Epithelial cell of proximal tubule (primary cell): ENCODE measurements at regions not wholly inside any gene's neighbourhood (a gene's known extent, or its start where the extent isn't known, plus 50 kb on each side); places are given as distances from the start of the nearest gene placed in this dataset.
"Not testable (repeated sequence)": the region's sequence is repeated elsewhere in the genome, so short reads cannot be mapped to it uniquely, and the experiment has no call there.

Experiments
- DNase-seq: peaks from one replicate; pipeline ENCODE4 v3.0.0-alpha.2; 2011; ENCODE audit warnings: low read depth
- H3K4me3 ChIP-seq: 2 replicates; pipeline ENCODE4 v1.5.1; 2011; ENCODE audit warnings: low read depth, mild to moderate bottlenecking, low read length
- TF ChIP-seq, protein P1 (sequence below): conservative IDR thresholded peaks from 2 replicates; pipeline ENCODE4 v1.5.1; 2012; ENCODE audit warnings: low read depth, mild to moderate bottlenecking, low read length

- TF ChIP-seq, protein P1, sequence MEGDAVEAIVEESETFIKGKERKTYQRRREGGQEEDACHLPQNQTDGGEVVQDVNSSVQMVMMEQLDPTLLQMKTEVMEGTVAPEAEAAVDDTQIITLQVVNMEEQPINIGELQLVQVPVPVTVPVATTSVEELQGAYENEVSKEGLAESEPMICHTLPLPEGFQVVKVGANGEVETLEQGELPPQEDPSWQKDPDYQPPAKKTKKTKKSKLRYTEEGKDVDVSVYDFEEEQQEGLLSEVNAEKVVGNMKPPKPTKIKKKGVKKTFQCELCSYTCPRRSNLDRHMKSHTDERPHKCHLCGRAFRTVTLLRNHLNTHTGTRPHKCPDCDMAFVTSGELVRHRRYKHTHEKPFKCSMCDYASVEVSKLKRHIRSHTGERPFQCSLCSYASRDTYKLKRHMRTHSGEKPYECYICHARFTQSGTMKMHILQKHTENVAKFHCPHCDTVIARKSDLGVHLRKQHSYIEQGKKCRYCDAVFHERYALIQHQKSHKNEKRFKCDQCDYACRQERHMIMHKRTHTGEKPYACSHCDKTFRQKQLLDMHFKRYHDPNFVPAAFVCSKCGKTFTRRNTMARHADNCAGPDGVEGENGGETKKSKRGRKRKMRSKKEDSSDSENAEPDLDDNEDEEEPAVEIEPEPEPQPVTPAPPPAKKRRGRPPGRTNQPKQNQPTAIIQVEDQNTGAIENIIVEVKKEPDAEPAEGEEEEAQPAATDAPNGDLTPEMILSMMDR, result no peak
- H3K4me3 ChIP-seq, result no peak overlapping the region
- no peak for DNase-seq
Measured at GRCh38 chr11:90601261-90601660, 378.4 kb upstream of the CHORDC1 start.

- no peak for DNase-seq
- H3K4me3 ChIP-seq, result no peak overlapping the region
- TF ChIP-seq, protein P1, result no peak
Measured at GRCh38 chr11:90594658-90595057, 371.8 kb upstream of the CHORDC1 start.

DNA sequence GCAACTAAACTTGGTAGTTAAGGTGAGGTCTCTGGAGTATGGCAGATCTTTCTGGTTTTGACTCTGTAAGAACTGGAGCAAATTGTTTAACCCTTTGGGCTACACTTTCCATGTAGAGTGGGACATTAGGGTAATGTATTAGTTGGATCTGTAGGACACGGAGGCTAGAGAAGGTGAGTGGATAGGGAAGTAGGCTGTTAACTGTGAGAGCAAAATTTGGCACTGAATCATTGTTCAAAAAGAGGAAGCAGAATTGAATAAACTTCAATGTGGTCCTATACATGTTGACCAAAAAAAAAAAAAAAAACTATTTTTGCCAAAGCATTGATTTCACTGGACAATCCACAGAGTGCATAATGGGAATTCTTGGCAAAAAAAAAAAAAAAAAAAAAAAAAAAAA, 370.2 kb upstream of the CHORDC1 start:
- TF ChIP-seq, protein P1, result no peak
- no peak overlapping the region for H3K4me3 ChIP-seq
- no peak for DNase-seq

DNA sequence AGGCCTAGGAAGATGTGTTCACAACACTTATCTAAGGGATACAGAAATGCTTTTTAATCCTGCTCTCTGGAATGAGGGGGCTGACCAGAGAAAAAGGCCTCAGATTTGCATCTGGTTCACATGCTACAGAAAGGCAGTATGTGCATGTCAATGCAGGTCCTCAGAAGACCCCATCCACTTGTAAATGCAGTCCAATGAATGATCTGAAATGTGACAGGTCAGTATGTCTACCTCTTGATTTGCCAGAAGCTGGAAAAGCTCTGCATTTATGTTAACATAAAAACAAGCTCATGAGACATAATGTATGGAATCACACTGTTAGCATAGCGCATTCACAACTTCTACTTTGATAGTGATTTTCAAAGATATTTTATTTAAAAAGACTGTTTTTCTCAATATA, 367.4 kb upstream of the CHORDC1 start:
- H3K4me3 ChIP-seq, result no peak overlapping the region
- DNase-seq, result no peak
- TF ChIP-seq, protein P1, result no peak

DNA sequence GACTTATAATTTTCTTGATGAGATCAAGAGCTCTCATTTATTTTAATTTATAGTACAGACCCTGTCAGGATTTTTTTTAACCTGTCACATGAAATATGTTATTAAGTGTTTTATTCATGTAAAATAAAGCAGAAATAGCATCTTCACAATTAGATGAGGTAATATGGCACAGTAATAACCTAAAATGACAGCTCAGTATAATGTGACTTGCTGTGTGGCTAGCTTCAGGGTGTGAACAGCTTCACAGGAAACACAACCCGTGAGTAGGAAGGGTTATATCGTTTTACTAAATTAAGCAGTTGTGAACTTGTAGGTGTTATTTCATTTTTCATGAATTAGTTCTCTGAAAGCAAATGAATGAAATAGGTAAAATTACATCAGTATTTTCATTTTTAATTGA, 366.9 kb upstream of the CHORDC1 start:
- DNase-seq, result no peak
- TF ChIP-seq, protein P1, result no peak
- H3K4me3 ChIP-seq, result no peak overlapping the region

GRCh38 chr11:90587896-90588295, 365.0 kb upstream of the CHORDC1 start:
- TF ChIP-seq, protein P1, result no peak
- no peak for DNase-seq
- H3K4me3 ChIP-seq, result no peak overlapping the region

GRCh38 chr11:90585491-90585890, 362.6 kb upstream of the CHORDC1 start:
- TF ChIP-seq, protein P1, result no peak
- DNase-seq, result no peak
- H3K4me3 ChIP-seq, result no peak overlapping the region

DNA sequence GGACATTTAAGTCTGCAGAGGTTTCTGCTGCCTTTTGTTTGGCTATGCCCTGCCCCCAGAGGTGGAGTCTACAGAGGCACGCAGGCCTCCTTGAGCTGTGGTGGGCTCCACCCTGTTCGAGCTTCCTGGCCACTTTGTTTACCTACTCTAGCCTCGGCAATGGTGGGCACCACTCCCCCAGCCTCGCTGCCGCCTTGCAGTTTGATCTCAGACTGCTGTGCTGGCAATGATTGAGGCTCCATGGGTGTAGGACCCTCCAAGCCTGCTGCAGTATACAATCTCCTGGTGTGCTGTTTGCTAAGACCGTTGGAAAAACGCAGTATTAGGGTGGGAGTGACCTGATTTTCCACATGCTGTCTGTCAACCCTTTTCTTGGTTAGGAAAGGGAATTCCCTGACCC, 360.1 kb upstream of the CHORDC1 start:
- DNase-seq, H3K4me3 ChIP-seq: not testable (repeated sequence)
